IMR-90 (cell line): ENCODE measurements at regions not wholly inside any gene's neighbourhood (a gene's known extent, or its start where the extent isn't known, plus 50 kb on each side); places are given as distances from the start of the nearest gene placed in this dataset.

Experiments used
- ATAC-seq: fragments of 200-7000 bp; cut with Tn5 transposase; 2 replicates; pipeline ENCODE4 v1.9.1; 2020; ENCODE audit warnings: low read depth, mild to moderate bottlenecking, moderate library complexity
- BruUV-seq: library from RNA; stranded (reverse); fragments of 400-500 nt; replicated peaks from 2 replicates; lab custom pipeline; 2021; lab: Mats Ljungman, UMichigan
- CTCF ChIA-PET: fragments of 300-600 bp; formaldehyde crosslinking; extraction: SDS; loops from one replicate; lab custom pipeline; 2021; ENCODE audit warnings: antibody characterized with exemption; lab: Yijun Ruan, JAX
- POLR2A ChIA-PET: fragments of 300-600 bp; sonication (Branson Sonifier 250); formaldehyde crosslinking; loops from one replicate; lab custom pipeline; 2022; ENCODE audit warnings: antibody characterized with exemption; ENCODE audit not compliant: unreplicated experiment; lab: Charles Lee
- DNase-seq: peaks from one replicate; pipeline ENCODE4 v3.0.0; 2013
- H2AFZ ChIP-seq: replicated peaks from 2 replicates; pipeline ENCODE3; 2013; ENCODE audit warnings: low read length, mild to moderate bottlenecking; ENCODE audit not compliant: poor library complexity
- H2AK5ac ChIP-seq: 2 replicates; pipeline ENCODE4 v1.6.1; 2013; ENCODE audit warnings: low read depth, low read length, inconsistent platforms
- H2AK9ac ChIP-seq: replicated peaks from 2 replicates; pipeline ENCODE3; 2013; ENCODE audit warnings: mild to moderate bottlenecking, low read depth, low read length, moderate library complexity; ENCODE audit not compliant: poor library complexity
- H2BK120ac ChIP-seq: 2 replicates; pipeline ENCODE4 v1.6.1; 2013; ENCODE audit warnings: low read depth, low read length, inconsistent platforms
- H2BK15ac ChIP-seq: 3 replicates; pipeline ENCODE4 v1.6.1; 2013; ENCODE audit warnings: low read depth, low read length, inconsistent platforms
- H2BK20ac ChIP-seq: 2 replicates; pipeline ENCODE4 v1.6.1; 2013; ENCODE audit warnings: low read depth, mild to moderate bottlenecking, inconsistent platforms, low read length, moderate library complexity
- H2BK5ac ChIP-seq: 2 replicates; pipeline ENCODE4 v1.6.1; 2013; ENCODE audit warnings: mild to moderate bottlenecking, low read depth, low read length, inconsistent platforms; ENCODE audit not compliant: poor library complexity, severe bottlenecking
- H3K14ac ChIP-seq: replicated peaks from 2 replicates; pipeline ENCODE4 v1.6.1; 2013; ENCODE audit warnings: low read depth, low read length, inconsistent platforms
- H3K18ac ChIP-seq: 2 replicates; pipeline ENCODE4 v1.6.1; 2013; ENCODE audit warnings: low read depth, low read length, control low read depth
- H3K23ac ChIP-seq: 2 replicates; pipeline ENCODE4 v1.6.1; 2013; ENCODE audit warnings: low read depth, low read length, inconsistent platforms
- H3K27ac ChIP-seq: 2 replicates; pipeline ENCODE4 v1.5.1; 2013; ENCODE audit warnings: mild to moderate bottlenecking, control low read depth, low read length; ENCODE audit not compliant: insufficient read depth
- H3K27me3 ChIP-seq: 2 replicates; pipeline ENCODE4 v1.6.1; 2013; ENCODE audit warnings: low read length; ENCODE audit not compliant: control insufficient read depth, insufficient read depth
- H3K36me3 ChIP-seq: 2 replicates; pipeline ENCODE4 v1.6.1; 2013; ENCODE audit warnings: low read length, mixed read lengths; ENCODE audit not compliant: control insufficient read depth, insufficient read depth
- H3K4ac ChIP-seq: 2 replicates; pipeline ENCODE4 v1.6.1; 2013; ENCODE audit warnings: low read depth, low read length, inconsistent platforms
- H3K4me1 ChIP-seq: 2 replicates; pipeline ENCODE4 v1.6.1; 2013; ENCODE audit warnings: low read length, mixed read lengths; ENCODE audit not compliant: control insufficient read depth, insufficient read depth
- H3K4me2 ChIP-seq: 2 replicates; pipeline ENCODE4 v1.6.1; 2013; ENCODE audit warnings: low read depth, mild to moderate bottlenecking, control low read depth, low read length, moderate library complexity
- H3K4me3 ChIP-seq: 2 replicates; pipeline ENCODE4 v1.5.1; 2013; ENCODE audit warnings: low read depth, mild to moderate bottlenecking, control low read depth, low read length, moderate library complexity; ENCODE audit not compliant: insufficient read depth
- H3K56ac ChIP-seq: 2 replicates; pipeline ENCODE4 v1.6.1; 2013; ENCODE audit warnings: low read length, inconsistent platforms; ENCODE audit not compliant: insufficient read depth; ENCODE audit errors: extremely low read depth
- H3K79me1 ChIP-seq, 2 experiments: 2 replicates each; pipeline ENCODE4 v1.6.1; 2013; ENCODE audit warnings: low read length in 2 of 2, inconsistent platforms in 1 of 2, low read depth in 1 of 2
- H3K9ac ChIP-seq: 2 replicates; pipeline ENCODE4 v1.6.1; 2013; ENCODE audit warnings: low read depth, low read length, control low read depth
- H3K9me1 ChIP-seq: 2 replicates; pipeline ENCODE4 v1.6.1; 2013; ENCODE audit warnings: low read length, inconsistent platforms; ENCODE audit not compliant: insufficient read depth
- H3K9me3 ChIP-seq: 2 replicates; pipeline ENCODE4 v1.6.1; 2013; ENCODE audit warnings: low read length; ENCODE audit not compliant: control insufficient read depth, insufficient read depth
- H4K20me1 ChIP-seq: 2 replicates; pipeline ENCODE4 v1.6.1; 2013; ENCODE audit warnings: low read length, inconsistent platforms; ENCODE audit not compliant: insufficient read depth
- H4K5ac ChIP-seq: 2 replicates; pipeline ENCODE4 v1.6.1; 2013; ENCODE audit warnings: mild to moderate bottlenecking, low read depth, low read length, control low read depth
- H4K8ac ChIP-seq, 2 experiments: 2 replicates each; pipeline ENCODE4 v1.6.1; 2013; ENCODE audit warnings: low read depth in 2 of 2, low read length in 2 of 2, control low read depth in 1 of 2, inconsistent platforms in 1 of 2
- H4K91ac ChIP-seq: 2 replicates; pipeline ENCODE4 v1.6.1; 2013; ENCODE audit warnings: low read depth, low read length, inconsistent platforms; ENCODE audit not compliant: insufficient read depth
- BHLHE40 ChIP-seq: fragments of 150-350 bp; IDR thresholded peaks from 2 replicates; pipeline ENCODE4 v1.6.1; 2016; ENCODE audit warnings: mild to moderate bottlenecking, low read depth, low read length
- CEBPB ChIP-seq: IDR thresholded peaks from 2 replicates; pipeline ENCODE4 v1.6.1; 2012; ENCODE audit warnings: low read depth, low read length, improper control_type of control experiment
- CHD1 ChIP-seq: IDR thresholded peaks from 2 replicates; pipeline ENCODE4 v1.6.1; 2012; ENCODE audit warnings: low read depth, low read length, improper control_type of control experiment
- FOS ChIP-seq: fragments of 150-350 bp; IDR thresholded peaks from 2 replicates; pipeline ENCODE4 v1.6.1; 2016; ENCODE audit warnings: low read depth, low read length
- MAFK ChIP-seq: IDR thresholded peaks from 2 replicates; pipeline ENCODE4 v1.6.1; 2012; ENCODE audit warnings: low read depth, low read length, improper control_type of control experiment
- MXI1 ChIP-seq: IDR thresholded peaks from 2 replicates; pipeline ENCODE4 v1.6.1; 2012; ENCODE audit warnings: low read depth, mild to moderate bottlenecking, low read length, moderate library complexity, borderline replicate concordance
- POLR2A ChIP-seq: IDR thresholded peaks from 2 replicates; pipeline ENCODE4 v1.6.1; 2012; ENCODE audit warnings: mild to moderate bottlenecking, low read depth, low read length
- RCOR1 ChIP-seq: IDR thresholded peaks from 2 replicates; pipeline ENCODE4 v1.6.1; 2012; ENCODE audit warnings: mild to moderate bottlenecking, low read length, improper control_type of control experiment; ENCODE audit not compliant: insufficient replicate concordance
- RFX5 ChIP-seq: IDR thresholded peaks from 2 replicates; pipeline ENCODE4 v1.8.0; 2012; ENCODE audit warnings: low read depth, mild to moderate bottlenecking, low read length, moderate library complexity
- SMC3 ChIP-seq: fragments of 150-350 bp; IDR thresholded peaks from 2 replicates; pipeline ENCODE4 v1.6.1; 2016; ENCODE audit warnings: low read depth, mild to moderate bottlenecking, antibody characterized with exemption, low read length, moderate library complexity
- USF2 ChIP-seq: fragments of 150-350 bp; IDR thresholded peaks from 2 replicates; pipeline ENCODE4 v1.6.1; 2017; ENCODE audit warnings: mild to moderate bottlenecking, antibody characterized with exemption, low read length, low read depth
- whole genome bisulfite sequencing, 2 experiments: methylation state at CpG; one replicate each; pipeline versions ENCODE4 v1.1.5 to v1.1.7; 2013; ENCODE audit warnings: missing lambda C conversion rate in 2 of 2; ENCODE audit not compliant: insufficient read length in 1 of 2; ENCODE audit errors: extremely low coverage in 2 of 2; 5-methylcytosine and 5-hydroxymethylcytosine counted together
- dilution Hi-C: fragments of 300-500 bp; cut with HindIII; formaldehyde crosslinking; loops from one replicate; pipeline ENCODE4 v1.14.3; 2018; ENCODE audit warnings: low sequenced_read_pairs; ENCODE audit not compliant: unreplicated experiment
- in situ Hi-C: fragments of 300-500 bp; cut with MboI; formaldehyde crosslinking; loops from 3 replicates; pipeline ENCODE4 v1.14.3; 2019; ENCODE audit warnings: low sequenced_read_pairs, inconsistent platforms, mixed read lengths
- intact Hi-C: fragments of 100-400 bp; cut with micrococcal nuclease; formaldehyde crosslinking; loops from 2 replicates; pipeline ENCODE4 v1.10.0; 2022

GRCh38 chr2:239819091-239819973, 205.8 kb downstream of the NDUFA10 start:
- H3K4me3 ChIP-seq = no peak overlapping the region

More at GRCh38 chr2:239819091-239819973, 205.8 kb downstream of the NDUFA10 start:
- no peak overlapping the region for H2AFZ ChIP-seq
- no peak overlapping the region for H4K5ac ChIP-seq
- H2BK15ac ChIP-seq = no peak overlapping the region
- no peak overlapping the region for H3K18ac ChIP-seq
- H2BK20ac ChIP-seq = no peak overlapping the region
- no peaks in the 10 kb centered on the region for H3K79me1 ChIP-seq
- WGBS, 2 experiments = 27% methylated on average over 3 of the region's 17 CpGs; no CpG with 5 or more reads in 1 of the 2 experiments
- no peak overlapping the region for H4K8ac ChIP-seq
- no peaks in the 10 kb centered on the region for H3K36me3 ChIP-seq
- H3K9me3 ChIP-seq = peaks cover 33% of the 10 kb centered on the region
- no peak for DNase-seq
- no peak overlapping the region for H2AK5ac ChIP-seq
- no peaks in the 10 kb centered on the region for H3K9me1 ChIP-seq
- H2BK5ac ChIP-seq = no peak overlapping the region
- H4K20me1 ChIP-seq = no peaks in the 10 kb centered on the region
- no peak for ATAC-seq
- intact Hi-C loops = no loop called here
- no TSS peak for BruUV-seq
- ChIA-PET POLR2A (no interaction called here), CTCF (no interaction called here)
- H3K23ac ChIP-seq = no peak overlapping the region
- H3K9ac ChIP-seq = no peak overlapping the region
- no peak overlapping the region for H3K14ac ChIP-seq
- no peak overlapping the region for H2AK9ac ChIP-seq
- H3K56ac ChIP-seq = no peak overlapping the region
- H3K4ac ChIP-seq = no peak overlapping the region
- dilution Hi-C loops = no loop called here
- no peak overlapping the region for H4K91ac ChIP-seq
- no peaks in the 10 kb centered on the region for H3K27me3 ChIP-seq
- H3K4me1 ChIP-seq = no peaks in the 10 kb centered on the region
- no peak overlapping the region for H3K4me2 ChIP-seq
- H3K27ac ChIP-seq = no peak overlapping the region
- TF ChIP-seq CHD1 (no peak), SMC3 (no peak), CEBPB (no peak), RFX5 (no peak), POLR2A (no peak), BHLHE40 (no peak), RCOR1 (no peak), MXI1 (no peak), MAFK (no peak), FOS (no peak), USF2 (no peak)
- H2BK120ac ChIP-seq = no peak overlapping the region
- in situ Hi-C loops = no loop called here
